GM12891 (cell line): ENCODE measurements at regions not wholly inside any gene's neighbourhood (a gene's known extent, or its start where the extent isn't known, plus 50 kb on each side); places are given as distances from the start of the nearest gene placed in this dataset.

ENCODE experiments used
- PAX5 ChIP-seq: IDR thresholded peaks from 2 replicates; pipeline ENCODE4 v1.6.1; 2011; ENCODE audit warnings: low read length, moderate library complexity, mild to moderate bottlenecking; ENCODE audit not compliant: insufficient read depth, severe bottlenecking
- POLR2A ChIP-seq: IDR thresholded peaks from 2 replicates; pipeline ENCODE4 v1.6.1; 2011; ENCODE audit warnings: low read depth, low read length, control low read depth
- POLR2AphosphoS5 ChIP-seq: IDR thresholded peaks from 2 replicates; pipeline ENCODE4 v1.6.1; 2011; ENCODE audit warnings: low read depth, low read length, control low read depth
- TAF1 ChIP-seq: IDR thresholded peaks from 2 replicates; pipeline ENCODE4 v1.6.1; 2011; ENCODE audit warnings: low read depth, low read length, control low read depth

DNA sequence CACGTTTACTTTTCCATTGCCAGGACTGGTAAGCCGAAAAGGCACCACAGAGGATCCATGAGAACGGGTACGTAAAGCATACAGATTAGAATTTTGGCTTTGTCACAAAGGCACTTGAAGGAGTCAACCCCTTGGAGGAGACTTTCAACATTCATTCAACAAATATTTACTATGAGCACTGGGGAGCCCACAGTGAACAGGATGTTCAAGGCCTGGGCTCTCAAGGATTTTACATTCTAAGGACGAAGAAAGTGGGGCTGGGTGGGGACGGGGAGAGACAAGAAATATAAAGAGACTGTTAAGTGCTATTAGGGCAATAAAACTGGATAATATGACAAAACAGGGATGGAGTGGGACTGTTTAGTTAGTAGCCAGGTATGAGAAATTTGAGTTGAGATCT, 66.0 kb downstream of the KLF4 start:
- TF ChIP-seq POLR2AphosphoS5: no peak
- no peak for TF ChIP-seq POLR2A
- TF ChIP-seq PAX5: no peak
- no peak for TF ChIP-seq TAF1
